ENCODE measurements at regions not wholly inside any gene's neighbourhood (a gene's known extent, or its start where the extent isn't known, plus 50 kb on each side); places are given as distances from the start of the nearest gene placed in this dataset.
A peak's percentile ranks its signal among the peaks of the same experiment; 100 is the strongest.

- no peak for DNase-seq (ENCODE audit: low read depth)
Observed at GRCh38 chr6:104617591-104617990, 242.1 kb downstream of the HACE1 start.

GRCh38 chr6:104614394-104614793 lies 245.3 kb downstream of the HACE1 start:
- no peak for DNase-seq (ENCODE audit: low read depth)

- no peak for DNase-seq (ENCODE audit: low read depth)
Observed at GRCh38 chr6:104613416-104614001, 246.2 kb downstream of the HACE1 start.

- DNase-seq (ENCODE audit: low read depth) = no peak
Observed at GRCh38 chr6:104612541-104612940, 247.2 kb downstream of the HACE1 start.

- DNase-seq (ENCODE audit: low read depth) = no peak
Observed at GRCh38 chr6:104608101-104608500, 251.6 kb downstream of the HACE1 start.

- no peak for DNase-seq (ENCODE audit: low read depth)
Observed at GRCh38 chr6:104607501-104607900, 252.2 kb downstream of the HACE1 start.

GRCh38 chr6:104606361-104606760 lies 253.4 kb downstream of the HACE1 start:
- DNase-seq (ENCODE audit: low read depth) = no peak

- DNase-seq (ENCODE audit: low read depth) = no peak
Observed at GRCh38 chr6:104604685-104605084, 255.0 kb downstream of the HACE1 start.

GRCh38 chr6:104603108-104603745 lies 256.5 kb downstream of the HACE1 start:
- DNase-seq (ENCODE audit: low read depth) = no peak

GRCh38 chr6:104601721-104602120 lies 258.0 kb downstream of the HACE1 start:
- DNase-seq (ENCODE audit: low read depth) = no peak

- no peak for DNase-seq (ENCODE audit: low read depth)
Observed at GRCh38 chr6:104601131-104601651, 258.5 kb downstream of the HACE1 start.

GRCh38 chr6:104600639-104600931 lies 259.1 kb downstream of the HACE1 start:
- no peak for DNase-seq (ENCODE audit: low read depth)

GRCh38 chr6:104599821-104600638 lies 259.7 kb downstream of the HACE1 start:
- no peak for DNase-seq (ENCODE audit: low read depth)

GRCh38 chr6:104597541-104598050 lies 262.1 kb downstream of the HACE1 start:
- DNase-seq (ENCODE audit: low read depth) = no peak

- DNase-seq (ENCODE audit: low read depth) = no peak
Observed at GRCh38 chr6:104596091-104596490, 263.6 kb downstream of the HACE1 start.

GRCh38 chr6:104595311-104595820 lies 264.4 kb downstream of the HACE1 start:
- DNase-seq (ENCODE audit: low read depth) = no peak

- peak; percentile 11 for DNase-seq (ENCODE audit: low read depth)
Observed at GRCh38 chr6:104591573-104592334, 268.0 kb downstream of the HACE1 start.

- DNase-seq (ENCODE audit: low read depth) = no peak
Observed at GRCh38 chr6:104589940-104590339, 269.8 kb downstream of the HACE1 start.

- DNase-seq (ENCODE audit: low read depth) = no peak
Observed at GRCh38 chr6:104585646-104586045, 274.1 kb downstream of the HACE1 start.

- DNase-seq (ENCODE audit: low read depth) = no peak
Observed at GRCh38 chr6:104580452-104580851, 279.3 kb downstream of the HACE1 start.

- no peak for DNase-seq (ENCODE audit: low read depth)
Observed at GRCh38 chr6:104579310-104579863, 280.3 kb downstream of the HACE1 start.
